Hematopoietic multipotent progenitor cell treated with erythropoietin and hydrocortisone succinate and interleukin-3 and kit ligand, for 6 days (in vitro differentiated cells): ENCODE measurements at regions not wholly inside any gene's neighbourhood (a gene's known extent, or its start where the extent isn't known, plus 50 kb on each side); places are given as distances from the start of the nearest gene placed in this dataset.

Source experiments
- DNase-seq: peaks from one replicate; pipeline ENCODE4 v3.0.0-alpha.2; 2015

DNA sequence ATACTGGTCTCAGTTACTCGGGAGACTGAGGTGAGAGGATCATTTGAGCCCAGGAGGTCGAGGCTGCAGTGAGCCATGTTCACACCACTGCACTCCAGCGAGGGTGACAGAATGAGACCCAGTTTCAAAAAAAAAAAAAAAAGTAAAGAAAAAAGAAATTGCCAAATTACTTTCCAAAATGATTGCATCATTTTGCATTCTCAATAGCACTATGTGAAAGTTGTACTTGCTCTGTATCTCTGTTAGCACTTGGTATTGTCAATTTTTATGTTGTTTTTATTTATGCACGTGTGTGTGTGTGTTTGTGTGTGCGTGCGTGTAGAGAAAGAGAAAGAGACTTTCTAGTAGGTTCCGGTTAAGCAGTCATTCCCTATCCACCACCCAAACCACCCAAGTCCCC is 328.4 kb downstream of the RAB3C start:
- DNase-seq, result no peak

DNA sequence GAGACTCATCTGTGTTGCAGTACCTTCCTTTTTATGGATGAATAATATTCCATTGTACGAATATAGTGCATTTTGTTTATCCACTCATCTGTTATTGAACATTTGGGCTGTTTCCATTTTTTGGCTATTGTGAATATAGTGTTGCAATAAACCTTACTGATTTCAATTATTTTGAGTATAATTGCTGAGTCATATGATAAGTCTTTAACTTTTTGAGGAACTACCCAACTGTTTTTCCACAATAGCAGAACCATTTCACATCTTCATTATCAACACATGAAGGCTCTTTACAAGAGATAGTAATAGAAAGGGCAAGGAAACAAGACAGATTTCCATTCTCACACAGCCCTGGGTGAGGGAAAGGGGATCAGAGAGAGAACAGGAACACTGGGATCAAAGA is 329.2 kb downstream of the RAB3C start:
- DNase-seq, result peak; percentile 48

DNA sequence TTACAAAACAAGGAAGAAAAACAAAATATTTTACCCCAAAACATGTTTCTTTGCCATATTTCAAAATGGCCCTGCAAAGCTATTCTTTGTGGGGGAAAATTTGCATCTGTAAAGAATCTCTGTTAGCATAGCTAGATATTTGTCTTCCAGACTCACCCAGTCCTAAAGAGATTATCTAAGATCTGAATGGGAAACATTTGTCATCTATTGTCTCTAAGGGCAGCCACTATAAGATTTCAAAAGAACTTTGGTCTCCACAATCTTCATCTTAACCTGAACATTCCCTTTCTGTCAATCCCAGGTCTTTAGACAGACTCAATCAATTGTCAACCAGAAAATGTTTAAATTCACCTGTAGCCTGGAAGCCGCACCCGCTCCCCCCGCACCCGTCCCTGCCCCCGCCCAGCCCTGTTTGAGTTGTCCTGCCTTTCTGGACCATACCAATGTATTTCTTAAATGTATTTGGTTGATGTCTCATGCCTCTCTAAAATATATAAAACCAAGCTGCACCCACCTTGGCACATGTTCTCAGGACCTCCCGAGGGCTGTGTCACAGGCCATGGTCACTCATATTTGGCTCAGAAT is 330.6 kb downstream of the RAB3C start:
- DNase-seq, result no peak

DNA sequence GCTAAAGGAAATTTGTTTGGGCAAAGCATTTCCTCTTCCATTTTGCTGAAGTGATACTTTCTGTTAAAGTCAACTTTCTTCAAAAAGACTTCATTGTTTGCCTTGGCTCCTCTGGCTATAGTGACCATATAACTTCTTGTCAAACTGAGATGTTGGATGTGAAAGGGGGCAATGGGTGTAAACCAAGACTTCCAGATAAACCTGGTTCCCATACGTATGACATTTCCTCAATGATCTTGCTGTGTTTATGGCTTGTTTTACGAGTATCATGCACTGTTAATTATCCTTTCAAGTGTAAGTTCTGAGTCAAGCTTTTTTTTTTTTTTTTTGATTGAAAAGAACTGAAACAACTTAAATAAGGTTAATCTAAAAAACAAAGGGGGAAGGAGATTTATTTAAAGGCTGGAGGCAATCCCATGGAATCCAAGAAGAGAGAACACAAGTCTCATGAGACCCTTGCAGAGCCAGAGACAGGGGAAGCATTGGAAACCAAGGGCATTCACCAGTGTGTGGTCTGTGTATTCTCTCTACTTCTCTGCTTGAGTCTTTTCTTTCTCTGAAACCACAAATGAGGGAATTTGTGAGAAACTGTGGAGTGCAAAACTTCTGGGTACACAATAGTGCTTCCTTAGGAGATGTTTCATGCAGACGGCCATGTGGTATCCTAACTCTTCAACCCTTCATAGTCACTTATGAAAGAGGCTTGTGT is 335.3 kb downstream of the RAB3C start:
- DNase-seq, result no peak
